ENCODE measurements at regions not wholly inside any gene's neighbourhood (a gene's known extent, or its start where the extent isn't known, plus 50 kb on each side); places are given as distances from the start of the nearest gene placed in this dataset.
A peak's percentile ranks its signal among the peaks of the same experiment; 100 is the strongest.

DNA sequence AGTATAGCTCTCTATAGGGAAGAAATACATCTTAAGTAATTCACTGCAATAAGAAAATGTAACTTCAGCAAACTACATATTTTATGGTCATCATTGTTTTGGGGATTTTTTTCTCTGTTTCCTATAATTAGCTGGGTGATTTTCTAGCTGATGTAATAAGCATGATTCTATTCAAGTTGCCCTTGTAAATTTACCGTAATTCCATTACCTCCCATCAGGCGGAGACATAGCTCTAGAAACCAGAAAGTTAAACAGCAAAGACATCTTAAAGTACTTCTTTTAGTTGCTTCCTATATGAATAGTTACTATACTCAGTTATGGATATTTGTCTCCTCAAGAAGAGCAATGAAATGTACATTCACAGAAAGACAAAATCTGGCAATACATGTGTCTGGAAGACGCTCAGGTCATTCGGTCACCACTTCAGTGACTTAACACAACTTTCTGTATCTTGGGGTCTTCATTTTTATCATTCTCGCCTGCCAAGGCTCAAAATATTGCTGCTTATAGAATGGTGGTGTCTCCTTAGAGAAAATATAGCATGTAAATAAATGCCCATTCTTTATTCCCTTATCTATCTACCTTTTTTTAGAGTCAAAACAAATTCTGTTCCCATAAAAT, 239.9 kb upstream of the ZC3H12C start:
- Mint-ChIP-seq H3K4me1 (ENCODE audit: low read depth) (no peaks in the 10 kb centered on the region), H3K4me3 (no peak overlapping the region), H3K27ac (no peak overlapping the region)

DNA sequence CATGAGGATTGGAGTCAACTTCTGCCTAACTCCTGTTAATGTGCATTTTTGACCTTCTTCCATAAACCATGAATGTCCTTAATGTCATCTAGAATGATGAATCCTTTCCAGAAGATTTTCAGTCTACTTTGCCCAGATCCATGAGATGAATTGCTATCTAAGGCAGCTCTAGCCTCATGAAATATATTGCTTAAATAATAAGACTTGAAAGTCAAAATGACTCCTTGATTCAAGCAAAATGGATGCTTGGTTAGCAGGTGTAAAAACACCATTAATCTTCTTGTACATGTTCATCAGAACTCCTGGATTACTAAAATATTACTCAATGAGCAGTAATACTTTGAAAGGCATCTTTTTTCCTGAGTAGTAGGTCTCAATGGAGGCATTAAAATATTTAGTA, 238.5 kb upstream of the ZC3H12C start:
- Mint-ChIP-seq H3K9me3 (no peaks in the 10 kb centered on the region), H3K4me1 (ENCODE audit: low read depth) (peaks cover 7% of the 10 kb centered on the region), H3K27ac (no peak overlapping the region), H3K36me3 (ENCODE audit: low read depth) (no peaks in the 10 kb centered on the region), H3K27me3 (peaks cover 3% of the 10 kb centered on the region), H3K4me3 (no peak overlapping the region)

More for the DNA sequence above, 239.9 kb upstream of the ZC3H12C start:
- Mint-ChIP-seq H3K27me3 (no peaks in the 10 kb centered on the region), H3K9me3 (no peaks in the 10 kb centered on the region), H3K36me3 (ENCODE audit: low read depth) (no peaks in the 10 kb centered on the region)

DNA sequence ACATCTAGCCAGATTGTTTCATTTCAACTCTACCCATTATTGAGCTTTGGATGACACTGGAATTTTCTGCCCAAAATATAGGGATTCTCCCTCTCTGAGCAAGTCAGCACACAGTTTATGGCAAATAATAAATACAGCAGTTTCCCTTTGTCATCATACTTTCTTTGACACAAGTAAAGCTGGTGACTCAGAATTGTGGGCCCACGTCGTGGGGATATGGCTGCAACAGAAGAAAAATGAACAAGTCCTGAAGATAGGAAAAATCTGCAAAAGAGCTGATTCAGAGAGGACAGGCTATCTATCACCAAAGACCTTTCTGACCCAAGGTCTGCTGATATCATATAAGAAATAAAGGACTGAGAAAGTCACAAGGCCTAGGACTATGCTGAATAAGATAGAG, 236.3 kb upstream of the ZC3H12C start:
- H3K4me3 Mint-ChIP-seq = no peak overlapping the region
- H3K4me1 Mint-ChIP-seq (ENCODE audit: low read depth) = peaks cover 7% of the 10 kb centered on the region
- no peak overlapping the region for H3K27ac Mint-ChIP-seq
- no peaks in the 10 kb centered on the region for H3K36me3 Mint-ChIP-seq (ENCODE audit: low read depth)
- H3K9me3 Mint-ChIP-seq = no peaks in the 10 kb centered on the region
- H3K27me3 Mint-ChIP-seq = peaks cover 3% of the 10 kb centered on the region

DNA sequence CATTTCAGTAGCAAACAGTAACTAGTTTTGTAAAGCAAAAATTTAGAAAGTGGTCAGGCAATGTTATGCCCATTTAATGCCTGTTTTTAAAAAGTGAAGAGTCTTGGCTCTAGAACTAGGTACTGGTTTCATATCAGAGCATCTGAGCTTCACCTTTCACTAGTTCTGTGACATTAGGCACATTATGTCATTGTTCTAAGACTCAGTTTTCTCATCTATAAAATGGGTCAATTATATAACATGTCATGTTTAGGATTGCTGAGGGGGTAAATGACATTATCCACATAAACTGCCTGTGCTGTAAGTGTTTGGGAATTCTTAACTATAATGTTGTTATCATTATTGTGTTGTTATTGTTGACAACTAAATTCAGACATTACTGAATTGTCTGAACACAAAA, 235.6 kb upstream of the ZC3H12C start:
- Mint-ChIP-seq H3K9me3 (no peaks in the 10 kb centered on the region), H3K36me3 (ENCODE audit: low read depth) (no peaks in the 10 kb centered on the region), H3K4me3 (no peak overlapping the region), H3K27me3 (peaks cover 3% of the 10 kb centered on the region), H3K27ac (no peak overlapping the region), H3K4me1 (ENCODE audit: low read depth) (peaks cover 7% of the 10 kb centered on the region)

DNA sequence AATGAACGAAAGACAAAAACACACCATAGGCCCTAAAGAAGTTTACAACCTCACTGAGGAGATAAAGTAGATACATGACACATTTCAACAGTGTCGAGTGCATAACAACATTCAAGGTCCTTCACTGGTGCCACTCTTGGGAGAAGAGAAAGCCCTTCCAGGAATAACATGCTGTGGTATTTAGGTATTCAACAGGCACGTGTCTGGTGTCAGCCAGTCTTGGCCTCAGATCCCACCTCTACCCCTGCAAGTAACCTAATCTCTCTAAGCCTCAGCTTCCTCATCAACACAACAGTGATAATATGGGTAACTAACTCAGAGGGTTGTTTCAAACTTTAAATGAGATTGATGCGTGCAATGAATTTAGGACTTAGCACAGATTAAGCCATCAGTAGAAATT, 235.0 kb upstream of the ZC3H12C start:
- no peak overlapping the region for H3K4me3 Mint-ChIP-seq
- no peak overlapping the region for H3K27ac Mint-ChIP-seq
- H3K36me3 Mint-ChIP-seq (ENCODE audit: low read depth) = no peaks in the 10 kb centered on the region
- peaks cover 7% of the 10 kb centered on the region for H3K4me1 Mint-ChIP-seq (ENCODE audit: low read depth)
- H3K27me3 Mint-ChIP-seq = peaks cover 3% of the 10 kb centered on the region
- H3K9me3 Mint-ChIP-seq = no peaks in the 10 kb centered on the region

DNA sequence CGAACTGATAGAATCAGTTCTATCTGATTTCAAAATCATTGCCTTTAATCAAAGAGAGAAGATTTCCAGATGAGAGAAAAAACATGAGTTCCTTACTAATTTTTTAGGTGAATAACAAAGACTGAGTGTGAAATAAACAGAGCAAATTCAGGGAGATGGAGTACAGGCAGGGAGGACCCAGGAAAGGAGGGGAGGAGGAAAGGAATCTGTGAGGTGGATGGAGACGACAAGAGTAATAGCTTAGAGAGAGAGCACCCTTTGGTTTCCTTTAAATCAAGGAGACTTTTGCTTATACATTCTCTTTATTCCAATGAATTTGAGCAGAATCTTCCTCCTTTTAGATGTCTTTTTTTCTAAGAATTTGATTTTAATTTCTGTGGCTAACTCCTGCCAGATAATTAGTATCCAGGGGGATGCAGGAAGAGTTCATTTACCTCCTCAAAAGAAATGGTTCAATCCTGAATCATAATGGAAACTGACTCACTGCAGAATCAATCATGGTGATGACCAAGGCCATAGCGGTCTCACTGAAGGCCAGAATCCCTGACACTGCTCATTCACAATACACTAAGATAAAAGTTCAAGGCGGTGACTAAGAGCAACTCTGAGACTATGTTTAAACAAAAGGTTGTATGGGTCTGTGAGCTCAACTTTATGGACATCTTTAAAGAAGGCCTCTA, 234.0 kb upstream of the ZC3H12C start:
- no peaks in the 10 kb centered on the region for H3K9me3 Mint-ChIP-seq
- peak overlapping the region; percentile 13 for H3K27ac Mint-ChIP-seq
- H3K27me3 Mint-ChIP-seq = peaks cover 3% of the 10 kb centered on the region

DNA sequence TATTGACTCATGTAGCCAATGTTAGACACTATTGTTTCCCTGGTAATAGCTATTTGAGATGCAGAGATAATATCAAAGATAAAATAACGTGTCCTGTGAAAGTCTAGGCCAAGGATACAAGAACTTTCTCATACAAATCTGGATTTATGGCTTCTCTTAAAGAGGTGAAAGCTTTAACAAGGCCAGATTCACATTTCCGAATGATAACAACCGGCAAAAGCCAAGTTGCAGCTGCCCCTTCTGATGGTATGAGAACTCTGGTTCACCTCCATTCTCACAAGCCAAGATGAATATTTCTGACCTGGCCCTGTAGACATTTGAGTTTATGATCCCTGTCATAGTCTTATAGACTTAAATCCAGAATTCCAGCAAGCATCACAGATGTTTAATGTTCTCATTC, 230.4 kb upstream of the ZC3H12C start:
- H3K27ac Mint-ChIP-seq = no peak overlapping the region
- H3K36me3 Mint-ChIP-seq (ENCODE audit: low read depth) = no peaks in the 10 kb centered on the region
- peaks cover 3% of the 10 kb centered on the region for H3K27me3 Mint-ChIP-seq
- H3K4me1 Mint-ChIP-seq (ENCODE audit: low read depth) = peaks cover 28% of the 10 kb centered on the region
- H3K4me3 Mint-ChIP-seq = no peak overlapping the region
- H3K9me3 Mint-ChIP-seq = no peaks in the 10 kb centered on the region

More for the DNA sequence above, 234.0 kb upstream of the ZC3H12C start:
- Mint-ChIP-seq H3K4me1 (ENCODE audit: low read depth) (peaks cover 16% of the 10 kb centered on the region), H3K36me3 (ENCODE audit: low read depth) (no peaks in the 10 kb centered on the region), H3K4me3 (no peak overlapping the region)

DNA sequence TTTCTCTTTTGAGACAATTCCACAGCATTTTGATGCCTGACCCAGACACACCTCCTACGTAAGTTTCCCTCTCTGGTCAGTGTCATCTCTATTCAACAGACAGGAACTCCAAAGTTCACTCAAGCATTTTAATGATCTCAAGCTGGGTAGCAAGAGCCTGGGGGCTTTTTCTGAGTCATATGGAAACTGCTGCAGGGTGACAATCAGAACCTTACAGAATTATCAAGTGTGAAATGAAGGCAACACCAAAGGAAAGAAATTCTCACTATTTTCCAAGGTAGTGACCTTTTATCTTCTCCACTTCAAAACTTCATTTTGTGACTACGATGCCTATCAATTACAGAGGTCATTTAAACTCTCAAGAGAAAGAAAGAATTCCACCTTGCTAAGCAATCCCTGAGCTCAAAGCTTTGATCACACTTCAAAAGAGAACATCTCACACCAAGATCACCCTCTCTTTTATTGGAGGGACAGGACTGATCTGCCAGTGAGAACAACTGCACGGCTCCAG, 229.0 kb upstream of the ZC3H12C start:
- peaks cover 24% of the 10 kb centered on the region for H3K4me1 Mint-ChIP-seq (ENCODE audit: low read depth)
- H3K9me3 Mint-ChIP-seq = no peaks in the 10 kb centered on the region
- H3K36me3 Mint-ChIP-seq (ENCODE audit: low read depth) = no peaks in the 10 kb centered on the region
- peaks cover 7% of the 10 kb centered on the region for H3K27me3 Mint-ChIP-seq
- peak overlapping the region; percentile 5 for H3K4me3 Mint-ChIP-seq
- peak overlapping the region; percentile 72 for H3K27ac Mint-ChIP-seq

DNA sequence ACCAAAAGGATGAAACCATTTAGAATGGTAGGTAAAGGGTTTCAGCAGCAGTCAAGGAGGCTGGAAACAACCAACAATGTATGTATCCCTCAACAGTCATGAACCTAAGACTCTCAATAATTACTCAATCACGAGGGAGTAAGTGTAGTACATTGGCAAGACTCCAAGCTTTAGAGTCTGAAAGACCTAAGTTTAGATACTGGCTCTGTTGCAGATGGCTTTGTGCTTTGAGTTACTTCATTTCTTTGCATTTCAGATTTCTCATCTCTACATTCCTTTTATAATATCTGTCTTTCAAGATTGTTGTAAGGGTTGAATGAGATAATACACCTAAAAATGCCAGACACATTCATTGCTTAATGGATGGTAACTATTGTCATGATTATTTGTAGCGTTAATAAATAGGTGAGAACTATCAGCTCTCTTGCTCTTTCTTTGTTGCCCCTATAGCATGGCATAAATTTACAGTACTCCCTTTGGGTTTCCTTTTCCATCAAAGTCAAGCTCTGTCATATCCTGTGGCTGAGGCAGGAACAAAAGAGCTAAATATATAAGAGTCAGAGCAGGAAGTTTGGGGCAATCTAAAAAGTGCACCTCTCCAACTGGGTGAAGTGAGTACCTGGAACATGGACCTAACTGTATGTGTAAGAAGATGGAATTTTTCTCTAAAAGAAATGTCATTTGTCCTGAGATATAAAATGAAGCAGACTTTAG, 228.2 kb upstream of the ZC3H12C start:
- Mint-ChIP-seq H3K9me3 (no peaks in the 10 kb centered on the region), H3K27ac (peak overlapping the region; percentile 67), H3K4me3 (no peak overlapping the region), H3K4me1 (ENCODE audit: low read depth) (peaks cover 22% of the 10 kb centered on the region), H3K27me3 (peaks cover 4% of the 10 kb centered on the region), H3K36me3 (ENCODE audit: low read depth) (no peaks in the 10 kb centered on the region)

DNA sequence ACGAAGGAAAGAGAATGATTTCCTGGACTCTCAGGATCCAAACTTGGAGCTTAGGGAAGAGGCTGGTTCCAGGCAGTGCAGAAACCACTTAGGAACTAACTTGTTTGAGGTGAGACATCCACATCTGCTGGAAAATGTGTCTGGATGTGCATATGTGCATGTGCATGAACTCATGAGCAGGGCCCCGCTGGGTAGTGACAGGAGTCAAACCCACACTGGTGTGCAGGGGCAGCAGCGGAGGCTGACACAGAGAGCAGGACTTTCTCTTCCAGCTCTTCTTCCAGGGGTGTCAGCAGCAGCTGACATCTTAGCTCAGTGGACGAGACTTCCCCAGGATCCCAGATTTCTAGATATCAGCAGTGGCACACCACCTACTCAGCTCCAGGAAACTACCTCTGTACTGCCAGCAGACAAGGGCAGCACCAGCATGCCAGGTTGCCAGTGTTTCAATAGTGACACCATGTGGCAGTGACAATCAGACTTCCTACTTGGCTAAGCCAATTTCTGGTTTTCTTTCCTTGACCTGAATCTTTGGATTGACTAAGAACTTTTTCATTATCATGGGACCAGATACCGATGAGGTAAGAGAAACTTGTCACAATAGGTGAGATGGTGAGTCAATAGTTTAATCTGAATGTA, 227.5 kb upstream of the ZC3H12C start:
- H3K27me3 Mint-ChIP-seq = peaks cover 4% of the 10 kb centered on the region
- no peaks in the 10 kb centered on the region for H3K9me3 Mint-ChIP-seq
- H3K27ac Mint-ChIP-seq = no peak overlapping the region
- H3K4me3 Mint-ChIP-seq = no peak overlapping the region
- H3K4me1 Mint-ChIP-seq (ENCODE audit: low read depth) = peaks cover 22% of the 10 kb centered on the region
- no peaks in the 10 kb centered on the region for H3K36me3 Mint-ChIP-seq (ENCODE audit: low read depth)

DNA sequence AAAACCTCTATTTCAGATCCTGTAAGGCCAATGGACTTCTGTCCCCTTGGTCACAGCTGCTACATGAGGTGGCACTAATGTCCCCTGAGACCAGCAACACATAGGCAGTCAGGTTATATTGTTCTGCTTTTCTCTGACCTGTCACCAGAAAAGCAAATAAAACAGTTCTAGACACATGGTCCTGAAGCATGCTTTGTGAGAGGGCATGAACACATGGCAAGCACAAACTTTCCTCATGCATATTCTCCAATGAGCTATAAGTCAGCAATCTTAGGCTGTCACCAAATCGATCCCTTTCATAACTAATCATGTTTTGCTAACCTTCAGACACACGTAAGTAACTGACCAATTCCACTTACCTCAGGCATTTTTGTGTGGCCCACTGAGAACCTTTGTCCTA, 225.4 kb upstream of the ZC3H12C start:
- no peaks in the 10 kb centered on the region for H3K36me3 Mint-ChIP-seq (ENCODE audit: low read depth)
- H3K9me3 Mint-ChIP-seq = peaks cover 4% of the 10 kb centered on the region
- peaks cover 22% of the 10 kb centered on the region for H3K4me1 Mint-ChIP-seq (ENCODE audit: low read depth)
- H3K27ac Mint-ChIP-seq = no peak overlapping the region
- H3K27me3 Mint-ChIP-seq = peaks cover 9% of the 10 kb centered on the region
- H3K4me3 Mint-ChIP-seq = no peak overlapping the region

DNA sequence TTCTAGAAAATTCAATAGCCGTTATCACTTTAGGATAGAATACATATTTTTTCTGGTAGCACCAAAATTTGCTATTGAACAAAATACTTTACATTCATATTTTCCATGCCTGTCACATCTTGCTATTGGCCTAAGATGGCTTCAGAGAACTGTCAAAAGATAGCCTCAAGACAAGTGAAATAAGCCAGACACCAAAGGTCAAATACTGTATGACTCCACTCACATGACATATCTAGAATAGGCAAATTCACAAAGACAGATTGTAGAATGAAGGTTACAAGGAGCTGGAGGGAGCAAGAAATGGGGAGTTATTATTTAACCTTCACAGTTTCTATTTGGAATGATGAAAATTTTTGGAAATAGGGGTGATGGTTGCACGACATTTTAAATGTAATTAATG, 223.7 kb upstream of the ZC3H12C start:
- Mint-ChIP-seq H3K9me3 (peaks cover 5% of the 10 kb centered on the region), H3K4me3 (no peak overlapping the region), H3K36me3 (ENCODE audit: low read depth) (no peaks in the 10 kb centered on the region), H3K27ac (no peak overlapping the region), H3K4me1 (ENCODE audit: low read depth) (peaks cover 9% of the 10 kb centered on the region), H3K27me3 (peaks cover 9% of the 10 kb centered on the region)

DNA sequence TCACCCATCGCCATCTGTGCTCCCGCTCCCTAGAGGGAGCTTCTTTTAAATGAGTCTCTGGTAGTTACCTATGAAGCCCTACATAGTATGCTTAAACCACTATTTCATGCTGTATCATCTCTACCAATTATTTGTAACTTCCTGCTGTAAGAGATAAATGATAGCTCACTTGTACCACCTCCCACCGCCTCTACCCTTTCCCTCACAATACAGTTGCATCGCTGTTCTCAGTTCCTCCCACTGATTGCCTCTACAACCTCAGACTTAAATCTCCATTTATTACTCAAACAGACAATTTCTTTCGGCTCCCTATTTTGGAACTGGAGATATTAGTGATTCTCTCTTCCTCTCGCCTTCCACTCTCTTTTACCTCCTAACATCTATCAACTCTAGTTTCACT, 222.9 kb upstream of the ZC3H12C start:
- H3K27ac Mint-ChIP-seq = no peak overlapping the region
- no peak overlapping the region for H3K4me3 Mint-ChIP-seq

DNA sequence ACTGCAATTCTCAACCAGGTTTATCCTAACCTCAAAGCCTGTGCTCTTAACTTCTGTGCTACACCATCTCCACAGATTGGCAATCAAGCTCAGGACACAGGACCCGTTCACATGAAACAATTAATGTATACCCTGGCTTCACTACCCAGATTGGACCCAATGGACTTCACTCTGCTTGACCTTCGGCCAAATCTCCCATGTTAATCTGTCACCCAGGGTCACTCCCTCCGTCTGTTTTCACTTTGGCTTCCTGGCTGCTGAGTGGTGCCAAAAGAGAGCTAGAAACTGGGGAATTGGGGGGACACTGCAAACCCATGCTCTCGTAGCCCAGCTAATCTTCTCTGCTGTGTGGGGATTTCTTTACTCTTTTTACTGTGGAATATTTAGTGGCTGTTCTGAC, 216.1 kb upstream of the ZC3H12C start:
- Mint-ChIP-seq H3K9me3 (peaks cover 7% of the 10 kb centered on the region), H3K27ac (no peak overlapping the region), H3K4me3 (no peak overlapping the region), H3K27me3 (no peaks in the 10 kb centered on the region), H3K4me1 (ENCODE audit: low read depth) (no peaks in the 10 kb centered on the region), H3K36me3 (ENCODE audit: low read depth) (no peaks in the 10 kb centered on the region)

More for the DNA sequence above, 222.9 kb upstream of the ZC3H12C start:
- peaks cover 5% of the 10 kb centered on the region for H3K9me3 Mint-ChIP-seq
- no peaks in the 10 kb centered on the region for H3K36me3 Mint-ChIP-seq (ENCODE audit: low read depth)
- peaks cover 9% of the 10 kb centered on the region for H3K27me3 Mint-ChIP-seq
- peaks cover 2% of the 10 kb centered on the region for H3K4me1 Mint-ChIP-seq (ENCODE audit: low read depth)

DNA sequence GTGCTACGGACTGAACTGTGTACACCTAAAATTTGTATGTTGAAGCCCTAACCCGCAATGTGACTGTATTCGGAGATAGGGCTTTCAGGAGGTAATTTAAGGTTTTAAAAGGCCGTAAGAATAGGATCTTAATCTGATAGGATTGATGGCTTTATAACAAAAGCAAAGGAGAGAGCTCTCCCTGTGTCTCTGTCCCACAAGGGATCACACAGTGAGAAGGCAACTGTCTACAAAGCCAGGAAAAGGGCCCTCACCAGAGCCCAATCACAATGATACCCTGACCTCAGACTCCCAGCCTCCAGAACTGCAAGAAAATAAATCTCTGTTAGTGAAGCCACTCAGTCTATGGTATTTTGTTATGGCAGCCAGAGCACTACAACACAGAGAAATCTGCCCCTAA, 208.7 kb upstream of the ZC3H12C start:
- Mint-ChIP-seq H3K4me1 (ENCODE audit: low read depth) (no peaks in the 10 kb centered on the region), H3K9me3 (peaks cover 4% of the 10 kb centered on the region), H3K27ac (no peak overlapping the region), H3K27me3 (no peaks in the 10 kb centered on the region), H3K4me3 (no peak overlapping the region), H3K36me3 (ENCODE audit: low read depth) (no peaks in the 10 kb centered on the region)

Measured in stimulated activated naive CD8-positive, alpha-beta T cell treated with anti-CD3 and anti-CD28 coated beads, Interleukin-15, Interleukin-2, amounts not matched to agents 100 ng/mL and 50 ng/mL, for 24 hours (primary cell).